ENCODE measurements at regions not wholly inside any gene's neighbourhood (a gene's known extent, or its start where the extent isn't known, plus 50 kb on each side); places are given as distances from the start of the nearest gene placed in this dataset.
"Not testable (repeated sequence)": the region's sequence is repeated elsewhere in the genome, so short reads cannot be mapped to it uniquely, and the experiment has no call there.

GRCh38 chr4:119955256-119955655 lies 111.4 kb downstream of the MAD2L1 start:
- ATAC-seq, result no peak
- Histone ChIP-seq H3K9me3 (no peaks in the 10 kb centered on the region), H3K27ac (no peak overlapping the region), H3K4me3 (no peak overlapping the region), H3K4me1 (no peaks in the 10 kb centered on the region), H3K36me3 (no peaks in the 10 kb centered on the region), H3K27me3 (no peaks in the 10 kb centered on the region)
- intact Hi-C loops (cut with DNase I), result no loop called here
- no peak for DNase-seq
- TF ChIP-seq CTCF (IDR thresholded peaks at IDR 0.05) (no peak), POLR2A (IDR thresholded peaks at IDR 0.05) (no peak)
- 49% methylated on average over 3 of the region's 3 CpGs for WGBS (ENCODE audit: insufficient coverage, low coverage, low lambda C conversion rate, missing lambda C conversion rate)

- WGBS (ENCODE audit: insufficient coverage, low coverage, low lambda C conversion rate, missing lambda C conversion rate), result 90% methylated on average over 6 of the region's 18 CpGs
- H3K27me3 ChIP-seq; ATAC-seq; intact Hi-C loops (cut with DNase I); DNase-seq; H3K4me1 ChIP-seq; H3K9me3 ChIP-seq; H3K27ac ChIP-seq; H3K4me3 ChIP-seq; H3K36me3 ChIP-seq: not testable (repeated sequence)
These were observed 112.2 kb downstream of the MAD2L1 start for GRCh38 chr4:119954487-119954886.

- Histone ChIP-seq H3K36me3 (no peaks in the 10 kb centered on the region), H3K9me3 (no peaks in the 10 kb centered on the region), H3K27me3 (no peaks in the 10 kb centered on the region), H3K4me1 (no peaks in the 10 kb centered on the region), H3K27ac (no peak overlapping the region), H3K4me3 (no peak overlapping the region)
- TF ChIP-seq CTCF (IDR thresholded peaks at IDR 0.05) (no peak), POLR2A (IDR thresholded peaks at IDR 0.05) (no peak)
- WGBS (ENCODE audit: insufficient coverage, low coverage, low lambda C conversion rate, missing lambda C conversion rate), result 61% methylated on average over 5 of the region's 5 CpGs
- intact Hi-C loops (cut with DNase I), result no loop called here
- no peak for DNase-seq
- no peak for ATAC-seq
These were observed 120.3 kb downstream of the MAD2L1 start for GRCh38 chr4:119946359-119946758.

GRCh38 chr4:119942806-119943205 lies 123.8 kb downstream of the MAD2L1 start:
- TF ChIP-seq POLR2A (IDR thresholded peaks at IDR 0.05), result no peak
- no peak for TF ChIP-seq CTCF (IDR thresholded peaks at IDR 0.05)
- no peak for ATAC-seq

GRCh38 chr4:119940557-119940956 lies 126.1 kb downstream of the MAD2L1 start:
- TF ChIP-seq POLR2A (IDR thresholded peaks at IDR 0.05), result no peak
- TF ChIP-seq CTCF (IDR thresholded peaks at IDR 0.05), result no peak
- intact Hi-C loops (cut with DNase I), result no loop called here
- 75% methylated on average over 1 of the region's 1 CpG for WGBS (ENCODE audit: insufficient coverage, low coverage, low lambda C conversion rate, missing lambda C conversion rate)
- no peaks in the 10 kb centered on the region for H3K9me3 ChIP-seq
- no peaks in the 10 kb centered on the region for H3K36me3 ChIP-seq
- H3K4me3 ChIP-seq, result no peak overlapping the region
- H3K4me1 ChIP-seq, result no peaks in the 10 kb centered on the region
- DNase-seq (no peak), ATAC-seq (no peak)
- H3K27ac ChIP-seq, result no peak overlapping the region
- no peaks in the 10 kb centered on the region for H3K27me3 ChIP-seq

More at GRCh38 chr4:119942806-119943205, 123.8 kb downstream of the MAD2L1 start:
- no peaks in the 10 kb centered on the region for H3K9me3 ChIP-seq
- 57% methylated on average over 1 of the region's 1 CpG for WGBS (ENCODE audit: insufficient coverage, low coverage, low lambda C conversion rate, missing lambda C conversion rate)
- intact Hi-C loops (cut with DNase I), result no loop called here
- no peak overlapping the region for H3K27ac ChIP-seq
- H3K4me1 ChIP-seq, result no peaks in the 10 kb centered on the region
- no peak for DNase-seq
- no peak overlapping the region for H3K4me3 ChIP-seq
- no peaks in the 10 kb centered on the region for H3K27me3 ChIP-seq
- no peaks in the 10 kb centered on the region for H3K36me3 ChIP-seq
